SIG-M5 (cell line): ENCODE measurements at regions not wholly inside any gene's neighbourhood (a gene's known extent, or its start where the extent isn't known, plus 50 kb on each side); places are given as distances from the start of the nearest gene placed in this dataset.
"Not testable (repeated sequence)": the region's sequence is repeated elsewhere in the genome, so short reads cannot be mapped to it uniquely, and the experiment has no call there.

Experiments used
- DNase-seq: peaks from one replicate; lab custom pipeline; 2025; lab: John Stamatoyannopoulos, UW

- no peak for DNase-seq
Measured at GRCh38 chr13:39893808-39894207, 238.3 kb downstream of the COG6 start.

GRCh38 chr13:39894586-39894985, 239.1 kb downstream of the COG6 start:
- DNase-seq: no peak

GRCh38 chr13:39895254-39895653, 239.8 kb downstream of the COG6 start:
- DNase-seq: no peak

- no peak for DNase-seq
Measured at GRCh38 chr13:39897636-39898035, 242.2 kb downstream of the COG6 start.

- DNase-seq: no peak
Measured at GRCh38 chr13:39900106-39900750, 244.8 kb downstream of the COG6 start.

GRCh38 chr13:39904959-39905358, 249.5 kb downstream of the COG6 start:
- DNase-seq: no peak

- no peak for DNase-seq
Measured at GRCh38 chr13:39909634-39910033, 254.2 kb downstream of the COG6 start.

- DNase-seq: no peak
Measured at GRCh38 chr13:39910041-39910440, 254.6 kb downstream of the COG6 start.

- DNase-seq: no peak
Measured at GRCh38 chr13:39910833-39911232, 255.4 kb downstream of the COG6 start.

GRCh38 chr13:39913339-39913738, 257.9 kb downstream of the COG6 start:
- DNase-seq: no peak

GRCh38 chr13:39913928-39914327, 258.5 kb downstream of the COG6 start:
- no peak for DNase-seq

GRCh38 chr13:39915418-39915817, 260.0 kb downstream of the COG6 start:
- DNase-seq: no peak

GRCh38 chr13:39916330-39916729, 260.9 kb downstream of the COG6 start:
- DNase-seq: no peak

GRCh38 chr13:39918620-39919236, 263.3 kb downstream of the COG6 start:
- DNase-seq: no peak

GRCh38 chr13:39920613-39921012, 265.2 kb downstream of the COG6 start:
- no peak for DNase-seq

GRCh38 chr13:39926345-39926744, 270.9 kb downstream of the COG6 start:
- DNase-seq: no peak

GRCh38 chr13:39928261-39928660, 272.8 kb downstream of the COG6 start:
- DNase-seq: no peak

GRCh38 chr13:39929583-39929982, 274.1 kb downstream of the COG6 start:
- no peak for DNase-seq

- DNase-seq: no peak
Measured at GRCh38 chr13:39930060-39930459, 274.6 kb downstream of the COG6 start.

GRCh38 chr13:39930544-39931444, 275.3 kb downstream of the COG6 start:
- DNase-seq: no peak

GRCh38 chr13:39931505-39931904, 276.0 kb downstream of the COG6 start:
- no peak for DNase-seq

- DNase-seq: not testable (repeated sequence)
Measured at GRCh38 chr13:39932514-39932913, 277.1 kb downstream of the COG6 start.

GRCh38 chr13:39935155-39935554, 279.7 kb downstream of the COG6 start:
- DNase-seq: no peak
